ENCODE measurements at regions not wholly inside any gene's neighbourhood (a gene's known extent, or its start where the extent isn't known, plus 50 kb on each side); places are given as distances from the start of the nearest gene placed in this dataset.

GRCh38 chr12:127696963-127697362, 570.0 kb upstream of the TMEM132C start:
- DNase-seq = no peak

GRCh38 chr12:127703026-127703425, 563.9 kb upstream of the TMEM132C start:
- no peak for DNase-seq

GRCh38 chr12:127711108-127711507, 555.9 kb upstream of the TMEM132C start:
- DNase-seq = no peak

GRCh38 chr12:127712561-127712960, 554.4 kb upstream of the TMEM132C start:
- no peak for DNase-seq

GRCh38 chr12:127716166-127716565, 550.8 kb upstream of the TMEM132C start:
- DNase-seq = peak; percentile 52

GRCh38 chr12:127717278-127717677, 549.7 kb upstream of the TMEM132C start:
- DNase-seq = no peak

- DNase-seq = no peak
These were observed 546.6 kb upstream of the TMEM132C start for GRCh38 chr12:127720334-127720733.

GRCh38 chr12:127722611-127723010, 544.4 kb upstream of the TMEM132C start:
- peak; percentile 53 for DNase-seq

GRCh38 chr12:127723251-127723650, 543.7 kb upstream of the TMEM132C start:
- DNase-seq = peak; percentile 81

- peak; percentile 53 for DNase-seq
These were observed 540.2 kb upstream of the TMEM132C start for GRCh38 chr12:127726671-127727315.

GRCh38 chr12:127728285-127728684, 538.7 kb upstream of the TMEM132C start:
- no peak for DNase-seq

GRCh38 chr12:127728729-127729128, 538.2 kb upstream of the TMEM132C start:
- no peak for DNase-seq

GRCh38 chr12:127729381-127729780, 537.6 kb upstream of the TMEM132C start:
- no peak for DNase-seq

- DNase-seq = no peak
These were observed 535.3 kb upstream of the TMEM132C start for GRCh38 chr12:127731657-127732056.

GRCh38 chr12:127742231-127742630, 524.7 kb upstream of the TMEM132C start:
- DNase-seq = no peak

- DNase-seq = peak; percentile 54
These were observed 521.3 kb upstream of the TMEM132C start for GRCh38 chr12:127745469-127746212.

GRCh38 chr12:127749416-127749815, 517.6 kb upstream of the TMEM132C start:
- no peak for DNase-seq

GRCh38 chr12:127750076-127750840, 516.7 kb upstream of the TMEM132C start:
- no peak for DNase-seq

- DNase-seq = no peak
These were observed 514.2 kb upstream of the TMEM132C start for GRCh38 chr12:127752802-127753201.

- DNase-seq = no peak
These were observed 506.6 kb upstream of the TMEM132C start for GRCh38 chr12:127760357-127760756.

GRCh38 chr12:127760996-127761395, 506.0 kb upstream of the TMEM132C start:
- no peak for DNase-seq

- no peak for DNase-seq
These were observed 505.1 kb upstream of the TMEM132C start for GRCh38 chr12:127761880-127762279.

GRCh38 chr12:127767656-127768055, 499.3 kb upstream of the TMEM132C start:
- no peak for DNase-seq

- no peak for DNase-seq
These were observed 496.9 kb upstream of the TMEM132C start for GRCh38 chr12:127770118-127770517.
